Endothelial cell of umbilical vein (primary cell): ENCODE measurements at regions not wholly inside any gene's neighbourhood (a gene's known extent, or its start where the extent isn't known, plus 50 kb on each side); places are given as distances from the start of the nearest gene placed in this dataset.

Experiments used
- BruUV-seq: library from RNA; stranded (reverse); fragments of 400-500 nt; replicated peaks from 2 replicates; lab custom pipeline; 2021; lab: Mats Ljungman, UMichigan
- CTCF ChIA-PET: fragments of 300-600, 350-600 bp; sonication (Branson Sonifier 250); formaldehyde crosslinking; loops from one replicate; lab custom pipeline; 2021; ENCODE audit warnings: antibody characterized with exemption, inconsistent platforms; lab: Charles Lee
- POLR2A ChIA-PET: fragments of 300-600, 350-600 bp; sonication (Branson Sonifier 250); formaldehyde crosslinking; loops from one replicate; lab custom pipeline; 2021; ENCODE audit warnings: antibody characterized with exemption, inconsistent platforms; lab: Charles Lee
- DNase-seq: peaks from one replicate; pipeline ENCODE4 v3.0.0-alpha.2; 2011; ENCODE audit warnings: low read depth, low spot score
- FAIRE-seq: peaks from 2 replicates; lab custom pipeline; 2011; peaks lifted over from hg19 to GRCh38; lab: Jason Lieb, UNC
- H2AFZ ChIP-seq: 2 replicates; pipeline ENCODE4 v1.6.0; 2012; ENCODE audit warnings: low read depth, low read length, control low read depth, inconsistent platforms
- H3K27ac ChIP-seq: 2 replicates; pipeline ENCODE4 v1.5.1; 2011; ENCODE audit warnings: low read depth, mild to moderate bottlenecking, control low read depth, low read length, moderate library complexity; ENCODE audit not compliant: insufficient read depth
- H3K27me3 ChIP-seq, 2 experiments: 2 replicates each; pipeline versions ENCODE4 v1.6.0 to v1.6.1; 2011; ENCODE audit warnings: low read length in 2 of 2, mixed read lengths in 1 of 2; ENCODE audit not compliant: control insufficient read depth in 2 of 2, insufficient read depth in 2 of 2
- H3K36me3 ChIP-seq, 2 experiments: 2 replicates in 1 of 2; 3 replicates in 1 of 2; pipeline ENCODE4 v1.5.1; 2011; ENCODE audit warnings: low read length in 2 of 2, mild to moderate bottlenecking in 1 of 2, moderate library complexity in 1 of 2; ENCODE audit not compliant: control insufficient read depth in 2 of 2, insufficient read depth in 2 of 2; ENCODE audit errors: extremely low read depth in 1 of 2
- H3K4me1 ChIP-seq: 3 replicates; pipeline ENCODE4 v1.5.1; 2011; ENCODE audit warnings: mild to moderate bottlenecking, low read length; ENCODE audit not compliant: control insufficient read depth, insufficient read depth; ENCODE audit errors: extremely low read depth
- H3K4me2 ChIP-seq: 2 replicates; pipeline ENCODE4 v1.6.1; 2011; ENCODE audit warnings: low read length, control low read depth, mixed read lengths; ENCODE audit not compliant: insufficient read depth
- H3K4me3 ChIP-seq, 3 experiments: fragments of 200-600 bp in 1 of 3; sonication (generic), shearing (Covaris generic) in 1 of 3; replicated peaks in 1 of 3; 2 replicates each; pipeline ENCODE4 v1.5.1; 2011 to 2016; ENCODE audit warnings: control low read depth in 3 of 3, low read length in 3 of 3, mild to moderate bottlenecking in 2 of 3, inconsistent platforms in 1 of 3, low read depth in 1 of 3, moderate library complexity in 1 of 3; ENCODE audit not compliant: insufficient read depth in 1 of 3
- H3K79me2 ChIP-seq: 2 replicates; pipeline ENCODE4 v1.6.0; 2012; ENCODE audit warnings: low read length, inconsistent platforms; ENCODE audit not compliant: control insufficient read depth, insufficient read depth
- H3K9ac ChIP-seq: replicated peaks from 2 replicates; pipeline ENCODE3; 2011; ENCODE audit warnings: low read length, control low read depth; ENCODE audit not compliant: insufficient read depth; ENCODE audit errors: extremely low read depth
- H3K9me1 ChIP-seq: replicated peaks from 3 replicates; pipeline ENCODE4 v1.6.0; 2011; ENCODE audit warnings: mild to moderate bottlenecking, low read length; ENCODE audit not compliant: control insufficient read depth, insufficient read depth; ENCODE audit errors: extremely low read depth
- H3K9me3 ChIP-seq: replicated peaks from 2 replicates; pipeline ENCODE4 v1.5.1; 2012; ENCODE audit warnings: low read length, inconsistent platforms; ENCODE audit not compliant: control insufficient read depth, insufficient read depth
- H4K20me1 ChIP-seq: replicated peaks from 2 replicates; pipeline ENCODE3; 2011; ENCODE audit warnings: mild to moderate bottlenecking, low read length; ENCODE audit not compliant: control insufficient read depth, insufficient read depth; ENCODE audit errors: extremely low read depth
- EZH2 ChIP-seq: IDR thresholded peaks from 2 replicates; pipeline ENCODE4 v1.6.1; 2012; ENCODE audit warnings: borderline replicate concordance, low read depth, mild to moderate bottlenecking, moderate library complexity, low read length, inconsistent platforms; ENCODE audit not compliant: severe bottlenecking
- FOS ChIP-seq: IDR thresholded peaks from 2 replicates; pipeline ENCODE4 v1.6.1; 2011; ENCODE audit warnings: mild to moderate bottlenecking, low read length, moderate library complexity, borderline replicate concordance; ENCODE audit not compliant: insufficient read depth
- GATA2 ChIP-seq: IDR thresholded peaks from 2 replicates; pipeline ENCODE4 v1.7.0; 2011; ENCODE audit warnings: low read depth, mild to moderate bottlenecking, moderate library complexity, mixed read lengths, low read length; ENCODE audit not compliant: insufficient read length, insufficient read depth
- JUN ChIP-seq: IDR thresholded peaks from 2 replicates; pipeline ENCODE4 v1.6.1; 2011; ENCODE audit warnings: borderline replicate concordance, low read depth; ENCODE audit not compliant: insufficient read length, insufficient read depth
- MAX ChIP-seq: IDR thresholded peaks from 2 replicates; pipeline ENCODE4 v1.6.1; 2011; ENCODE audit not compliant: insufficient read depth, insufficient read length
- MYC ChIP-seq: IDR thresholded peaks from one replicate; pipeline ENCODE4 v1.6.1; 2011; ENCODE audit warnings: mild to moderate bottlenecking, low read depth, low read length
- POLR2A ChIP-seq: IDR thresholded peaks from 2 replicates; pipeline ENCODE4 v1.6.1; 2012; ENCODE audit warnings: low read depth, mild to moderate bottlenecking, control low read depth, low read length
- POLR2AphosphoS5 ChIP-seq: IDR thresholded peaks from 2 replicates; pipeline ENCODE4 v1.6.1; 2012; ENCODE audit warnings: low read depth, mild to moderate bottlenecking, control low read depth, low read length, moderate library complexity; ENCODE audit not compliant: insufficient read depth
- dilution Hi-C: fragments of 300-500 bp; cut with MboI; formaldehyde crosslinking; loops from one replicate; pipeline ENCODE4 v1.15.0; 2019; ENCODE audit warnings: low sequenced_read_pairs; ENCODE audit not compliant: extremely low pct_ligation_motif_present
- intact Hi-C: fragments of 100-400 bp; cut with micrococcal nuclease; formaldehyde crosslinking; loops from one replicate; pipeline ENCODE4 v1.10.0; 2022
- TF ChIP-seq, protein P1 (sequence below), 2 donors: IDR thresholded peaks; 1 replicate in 1 of 2; 2 replicates in 1 of 2; pipeline ENCODE4 v1.5.1; 2011; ENCODE audit warnings: low read length in 2 of 2, mild to moderate bottlenecking in 2 of 2, moderate library complexity in 2 of 2, control low read depth in 1 of 2, inconsistent platforms in 1 of 2, low read depth in 1 of 2; ENCODE audit not compliant: insufficient read depth in 1 of 2; ENCODE audit errors: extremely low read depth in 1 of 2

DNA sequence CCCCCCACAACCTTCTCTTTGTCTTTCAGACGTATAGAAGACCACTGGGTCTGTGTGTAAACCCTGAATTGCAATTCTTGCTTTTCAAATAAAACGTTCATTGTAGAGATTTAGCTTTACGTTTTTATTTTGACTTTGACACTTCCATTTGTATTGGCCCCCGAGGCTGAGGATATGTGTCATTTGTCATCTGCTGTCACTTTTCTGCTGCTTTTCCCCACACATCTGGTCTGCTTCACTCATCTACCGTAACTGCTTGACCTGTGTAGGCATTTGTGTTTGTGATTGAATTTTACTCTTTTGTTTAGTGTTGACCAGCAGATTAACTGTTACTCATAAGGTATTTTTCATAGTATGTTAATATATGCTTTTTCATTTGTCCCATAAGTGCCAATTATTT is 157.2 kb upstream of the SYT10 start:
- ChIA-PET CTCF (no interaction called here), POLR2A (no interaction called here)
- Histone ChIP-seq H3K27ac (no peak overlapping the region), H3K9me3 (peaks cover 2% of the 10 kb centered on the region), H2AFZ (no peak overlapping the region), H3K79me2 (no peaks in the 10 kb centered on the region), H3K4me3 (no peak overlapping the region), H3K36me3 (no peaks in the 10 kb centered on the region), H3K4me2 (no peak overlapping the region), H4K20me1 (no peaks in the 10 kb centered on the region), H3K9ac (no peak overlapping the region), H3K4me1 (no peaks in the 10 kb centered on the region), H3K27me3 (no peaks in the 10 kb centered on the region), H3K9me1 (no peaks in the 10 kb centered on the region)
- no peak for DNase-seq
- TF ChIP-seq, protein P1, sequence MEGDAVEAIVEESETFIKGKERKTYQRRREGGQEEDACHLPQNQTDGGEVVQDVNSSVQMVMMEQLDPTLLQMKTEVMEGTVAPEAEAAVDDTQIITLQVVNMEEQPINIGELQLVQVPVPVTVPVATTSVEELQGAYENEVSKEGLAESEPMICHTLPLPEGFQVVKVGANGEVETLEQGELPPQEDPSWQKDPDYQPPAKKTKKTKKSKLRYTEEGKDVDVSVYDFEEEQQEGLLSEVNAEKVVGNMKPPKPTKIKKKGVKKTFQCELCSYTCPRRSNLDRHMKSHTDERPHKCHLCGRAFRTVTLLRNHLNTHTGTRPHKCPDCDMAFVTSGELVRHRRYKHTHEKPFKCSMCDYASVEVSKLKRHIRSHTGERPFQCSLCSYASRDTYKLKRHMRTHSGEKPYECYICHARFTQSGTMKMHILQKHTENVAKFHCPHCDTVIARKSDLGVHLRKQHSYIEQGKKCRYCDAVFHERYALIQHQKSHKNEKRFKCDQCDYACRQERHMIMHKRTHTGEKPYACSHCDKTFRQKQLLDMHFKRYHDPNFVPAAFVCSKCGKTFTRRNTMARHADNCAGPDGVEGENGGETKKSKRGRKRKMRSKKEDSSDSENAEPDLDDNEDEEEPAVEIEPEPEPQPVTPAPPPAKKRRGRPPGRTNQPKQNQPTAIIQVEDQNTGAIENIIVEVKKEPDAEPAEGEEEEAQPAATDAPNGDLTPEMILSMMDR (IDR thresholded peaks at IDR 0.05; ENCODE audit: extremely low read depth in 1 of 2, insufficient read depth in 1 of 2, low read depth in 1 of 2, low read length in 2 of 2), result no peak
- TF ChIP-seq POLR2A (no peak), GATA2 (no peak), MAX (no peak), FOS (no peak), JUN (no peak), POLR2AphosphoS5 (no peak), EZH2 (no peak), MYC (no peak)
- intact Hi-C loops, result no loop called here
- FAIRE-seq, result no peak
- BruUV-seq, result no TSS peak
- dilution Hi-C loops, result no loop called here
